ENCODE measurements at regions not wholly inside any gene's neighbourhood (a gene's known extent, or its start where the extent isn't known, plus 50 kb on each side); places are given as distances from the start of the nearest gene placed in this dataset.

GRCh38 chr22:44617828-44618227 lies 84.2 kb upstream of the PRR5 start:
- DNase-seq (ENCODE audit: low spot score): no peak
- H3K4me1 Mint-ChIP-seq (ENCODE audit: unreplicated experiment): no peaks in the 10 kb centered on the region
- H3K27ac Mint-ChIP-seq (ENCODE audit: unreplicated experiment): no peak overlapping the region
- H3K9me3 Mint-ChIP-seq (ENCODE audit: unreplicated experiment): no peaks in the 10 kb centered on the region
- H3K4me3 Mint-ChIP-seq (ENCODE audit: unreplicated experiment): no peak overlapping the region
- H3K27me3 Mint-ChIP-seq (ENCODE audit: unreplicated experiment): no peaks in the 10 kb centered on the region
- peaks cover 3% of the 10 kb centered on the region for H3K36me3 Mint-ChIP-seq (ENCODE audit: low read depth, unreplicated experiment)
- TF ChIP-seq CTCF (IDR thresholded peaks at IDR 0.05; ENCODE audit: unreplicated experiment): no peak

GRCh38 chr22:44616882-44617655 lies 84.9 kb upstream of the PRR5 start:
- Mint-ChIP-seq H3K27ac (ENCODE audit: unreplicated experiment) (no peak overlapping the region), H3K36me3 (ENCODE audit: low read depth, unreplicated experiment) (peaks cover 3% of the 10 kb centered on the region), H3K4me1 (ENCODE audit: unreplicated experiment) (no peaks in the 10 kb centered on the region), H3K27me3 (ENCODE audit: unreplicated experiment) (peaks cover under 1% of the 10 kb centered on the region), H3K9me3 (ENCODE audit: unreplicated experiment) (no peaks in the 10 kb centered on the region), H3K4me3 (ENCODE audit: unreplicated experiment) (no peak overlapping the region)
- no peak for DNase-seq (ENCODE audit: low spot score)
- TF ChIP-seq CTCF (IDR thresholded peaks at IDR 0.05; ENCODE audit: unreplicated experiment): no peak

- Mint-ChIP-seq H3K4me1 (ENCODE audit: unreplicated experiment) (no peaks in the 10 kb centered on the region), H3K4me3 (ENCODE audit: unreplicated experiment) (no peak overlapping the region), H3K27ac (ENCODE audit: unreplicated experiment) (no peak overlapping the region), H3K9me3 (ENCODE audit: unreplicated experiment) (no peaks in the 10 kb centered on the region), H3K36me3 (ENCODE audit: low read depth, unreplicated experiment) (peaks cover 3% of the 10 kb centered on the region), H3K27me3 (ENCODE audit: unreplicated experiment) (peaks cover 4% of the 10 kb centered on the region)
- no peak for TF ChIP-seq CTCF (IDR thresholded peaks at IDR 0.05; ENCODE audit: unreplicated experiment)
- DNase-seq (ENCODE audit: low spot score): no peak
Measured at GRCh38 chr22:44616461-44616860, 85.5 kb upstream of the PRR5 start.

GRCh38 chr22:44615602-44616180 lies 86.3 kb upstream of the PRR5 start:
- DNase-seq (ENCODE audit: low spot score): no peak
- H3K4me3 Mint-ChIP-seq (ENCODE audit: unreplicated experiment): peak overlapping the region; percentile 14

More at GRCh38 chr22:44615602-44616180, 86.3 kb upstream of the PRR5 start:
- no peaks in the 10 kb centered on the region for H3K4me1 Mint-ChIP-seq (ENCODE audit: unreplicated experiment)
- no peak overlapping the region for H3K27ac Mint-ChIP-seq (ENCODE audit: unreplicated experiment)
- no peak for TF ChIP-seq CTCF (IDR thresholded peaks at IDR 0.05; ENCODE audit: unreplicated experiment)
- H3K36me3 Mint-ChIP-seq (ENCODE audit: low read depth, unreplicated experiment): peaks cover 3% of the 10 kb centered on the region
- H3K9me3 Mint-ChIP-seq (ENCODE audit: unreplicated experiment): no peaks in the 10 kb centered on the region
- peaks cover 4% of the 10 kb centered on the region for H3K27me3 Mint-ChIP-seq (ENCODE audit: unreplicated experiment)
